Hepatocyte (in vitro differentiated cells): ENCODE measurements at regions not wholly inside any gene's neighbourhood (a gene's known extent, or its start where the extent isn't known, plus 50 kb on each side); places are given as distances from the start of the nearest gene placed in this dataset.
A peak's percentile ranks its signal among the peaks of the same experiment; 100 is the strongest.

Source experiments
- DNase-seq: peaks from one replicate; pipeline ENCODE4 v3.0.0-alpha.2; 2016; ENCODE audit warnings: low spot score
- H2AFZ ChIP-seq: fragments of 200-600 bp; sonication (generic); 2 replicates; pipeline ENCODE4 v1.6.0; 2016; ENCODE audit warnings: antibody characterized with exemption, mild to moderate bottlenecking
- H3K27ac ChIP-seq: fragments of 200-600 bp; sonication (generic); 2 replicates; pipeline ENCODE4 v1.5.1; 2016; ENCODE audit warnings: mild to moderate bottlenecking
- H3K27me3 ChIP-seq: fragments of 200-600 bp; sonication (generic); 2 replicates; pipeline ENCODE4 v1.6.1; 2016
- H3K36me3 ChIP-seq: fragments of 200-600 bp; sonication (generic); replicated peaks from 2 replicates; pipeline ENCODE4 v1.5.1; 2016; ENCODE audit warnings: low read depth; ENCODE audit not compliant: insufficient read depth
- H3K4me1 ChIP-seq: fragments of 200-600 bp; sonication (generic); 2 replicates; pipeline ENCODE4 v1.5.1; 2016; ENCODE audit warnings: mild to moderate bottlenecking, moderate library complexity; ENCODE audit not compliant: insufficient read depth
- H3K4me2 ChIP-seq: fragments of 200-600 bp; sonication (generic); 2 replicates; pipeline ENCODE4 v1.6.0; 2016
- H3K4me3 ChIP-seq: fragments of 200-600 bp; sonication (generic); 2 replicates; pipeline ENCODE4 v1.5.1; 2016; ENCODE audit warnings: mild to moderate bottlenecking
- H3K79me2 ChIP-seq: fragments of 200-600 bp; sonication (generic); 2 replicates; pipeline ENCODE4 v1.6.0; 2017; ENCODE audit warnings: mild to moderate bottlenecking
- H3K9me2 ChIP-seq: fragments of 200-600 bp; sonication (generic); replicated peaks from 2 replicates; pipeline ENCODE4 v1.6.0; 2017; ENCODE audit warnings: mild to moderate bottlenecking; ENCODE audit not compliant: insufficient read depth
- H3K9me3 ChIP-seq: fragments of 200-600 bp; sonication (generic); 2 replicates; pipeline ENCODE4 v1.5.1; 2016; ENCODE audit warnings: low read depth, mild to moderate bottlenecking
- H4K20me1 ChIP-seq: fragments of 200-600 bp; sonication (generic); 2 replicates; pipeline ENCODE4 v1.6.0; 2016; ENCODE audit warnings: mild to moderate bottlenecking; ENCODE audit not compliant: insufficient read depth, poor library complexity, severe bottlenecking
- CTCF ChIP-seq: fragments of 200-600 bp; sonication (generic); IDR thresholded peaks from 2 replicates; pipeline ENCODE4 v1.5.1; 2016; ENCODE audit warnings: antibody characterized with exemption, mild to moderate bottlenecking; ENCODE audit not compliant: poor library complexity
- EZH2 ChIP-seq: fragments of 200-600 bp; sonication (generic); IDR thresholded peaks from 2 replicates; pipeline ENCODE4 v1.6.1; 2016; ENCODE audit warnings: antibody characterized with exemption, mild to moderate bottlenecking, borderline replicate concordance
- EZH2phosphoT487 ChIP-seq: fragments of 200-600 bp; sonication (generic); IDR thresholded peaks from one replicate; pipeline ENCODE4 v1.6.1; 2018; ENCODE audit warnings: antibody characterized with exemption, mild to moderate bottlenecking, low read depth, moderate library complexity; ENCODE audit not compliant: unreplicated experiment, severe bottlenecking
- WGBS: methylation state at CpG from one replicate; pipeline ENCODE4 v1.1.6; 2016; ENCODE audit warnings: low lambda C conversion rate; ENCODE audit errors: missing lambda C conversion rate; 5-methylcytosine and 5-hydroxymethylcytosine counted together

DNA sequence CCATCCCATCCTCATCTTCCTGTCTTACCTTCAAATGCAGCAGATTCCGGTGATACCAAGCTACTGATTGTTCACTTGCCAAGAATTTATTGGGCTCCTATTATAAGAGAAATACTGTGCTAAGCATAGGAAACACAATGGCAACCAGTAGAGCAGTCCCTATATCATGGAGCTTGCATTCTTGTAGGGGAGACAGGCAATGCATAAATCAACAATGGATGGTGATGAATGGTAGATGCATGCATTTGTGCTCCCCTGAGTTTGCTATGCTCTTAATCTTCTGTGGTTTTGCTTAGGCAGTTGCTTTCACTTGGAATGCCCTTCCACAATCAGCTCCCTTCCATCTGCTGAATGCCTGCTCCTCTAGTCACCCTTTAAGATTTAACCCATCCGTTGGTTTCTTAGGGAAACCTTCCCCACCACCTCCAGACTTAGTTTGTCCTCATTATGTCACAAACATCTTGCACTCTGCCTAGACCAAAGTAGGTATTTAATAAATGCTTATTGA, 200.2 kb upstream of the TOX3 start:
- DNase-seq: no peak
- 82% methylated on average over 2 of the region's 2 CpGs for WGBS
- Histone ChIP-seq H3K27ac (no peak overlapping the region), H3K4me1 (no peaks in the 10 kb centered on the region), H3K79me2 (no peaks in the 10 kb centered on the region), H3K27me3 (peaks cover 4% of the 10 kb centered on the region), H4K20me1 (no peaks in the 10 kb centered on the region), H3K4me3 (no peak overlapping the region), H3K9me3 (no peaks in the 10 kb centered on the region), H3K36me3 (no peaks in the 10 kb centered on the region), H3K9me2 (no peaks in the 10 kb centered on the region), H3K4me2 (no peak overlapping the region), H2AFZ (no peak overlapping the region)
- no peak for TF ChIP-seq EZH2phosphoT487

GRCh38 chr16:52743707-52744106, 196.8 kb upstream of the TOX3 start:
- Histone ChIP-seq H3K27ac (no peak overlapping the region), H2AFZ (no peak overlapping the region), H3K9me2 (no peaks in the 10 kb centered on the region), H3K27me3 (no peaks in the 10 kb centered on the region), H3K79me2 (no peaks in the 10 kb centered on the region), H3K4me1 (no peaks in the 10 kb centered on the region), H3K36me3 (no peaks in the 10 kb centered on the region), H4K20me1 (no peaks in the 10 kb centered on the region), H3K9me3 (no peaks in the 10 kb centered on the region), H3K4me2 (no peak overlapping the region), H3K4me3 (no peak overlapping the region)
- DNase-seq: no peak
- 94% methylated on average over 3 of the region's 3 CpGs for WGBS
- TF ChIP-seq CTCF (no peak), EZH2phosphoT487 (no peak), EZH2 (no peak)

- Histone ChIP-seq H3K4me3 (no peak overlapping the region), H3K9me2 (no peaks in the 10 kb centered on the region), H3K79me2 (no peaks in the 10 kb centered on the region), H3K4me1 (no peaks in the 10 kb centered on the region), H4K20me1 (no peaks in the 10 kb centered on the region), H3K4me2 (no peak overlapping the region), H3K9me3 (no peaks in the 10 kb centered on the region), H3K36me3 (no peaks in the 10 kb centered on the region), H3K27me3 (no peaks in the 10 kb centered on the region), H2AFZ (no peak overlapping the region), H3K27ac (no peak overlapping the region)
- TF ChIP-seq CTCF (no peak), EZH2phosphoT487 (no peak), EZH2 (no peak)
- WGBS: 72% methylated on average over 4 of the region's 4 CpGs
- DNase-seq: peak; percentile 14
These were observed 195.7 kb upstream of the TOX3 start for GRCh38 chr16:52742608-52743170.

- H3K4me3 ChIP-seq: no peak overlapping the region
- H4K20me1 ChIP-seq: no peaks in the 10 kb centered on the region
- H3K27me3 ChIP-seq: no peaks in the 10 kb centered on the region
- no peaks in the 10 kb centered on the region for H3K9me2 ChIP-seq
- no peaks in the 10 kb centered on the region for H3K79me2 ChIP-seq
- H3K4me1 ChIP-seq: no peaks in the 10 kb centered on the region
- no peaks in the 10 kb centered on the region for H3K9me3 ChIP-seq
- 90% methylated on average over 8 of the region's 8 CpGs for WGBS
- DNase-seq: no peak
- no peak overlapping the region for H3K27ac ChIP-seq
- TF ChIP-seq CTCF: no peak
- no peak for TF ChIP-seq EZH2
- TF ChIP-seq EZH2phosphoT487: no peak
- H3K36me3 ChIP-seq: no peaks in the 10 kb centered on the region
- H3K4me2 ChIP-seq: no peak overlapping the region
- H2AFZ ChIP-seq: no peak overlapping the region
These were observed 195.1 kb upstream of the TOX3 start for GRCh38 chr16:52742052-52742451.
